H9 (cell line): ENCODE measurements at regions not wholly inside any gene's neighbourhood (a gene's known extent, or its start where the extent isn't known, plus 50 kb on each side); places are given as distances from the start of the nearest gene placed in this dataset.

Experiments
- DNase-seq: peaks from one replicate; pipeline ENCODE4 v3.0.0-alpha.2; 2017
- H2AFZ ChIP-seq: one replicate; pipeline ENCODE4 v1.6.1; 2013; ENCODE audit warnings: mild to moderate bottlenecking, low read length, control low read depth, moderate library complexity
- H2AK5ac ChIP-seq: 2 replicates; pipeline ENCODE4 v1.6.1; 2013; ENCODE audit warnings: low read length, control low read depth, mixed read lengths; ENCODE audit not compliant: insufficient read length
- H2BK120ac ChIP-seq: one replicate; pipeline ENCODE4 v1.6.1; 2013; ENCODE audit warnings: low read depth, mild to moderate bottlenecking, low read length, control low read depth, inconsistent platforms; ENCODE audit not compliant: poor library complexity, severe bottlenecking
- H2BK12ac ChIP-seq: 2 replicates; pipeline ENCODE4 v1.6.1; 2013; ENCODE audit warnings: low read length, control low read depth, mixed read lengths, low read depth; ENCODE audit not compliant: insufficient read length
- H2BK15ac ChIP-seq: 2 replicates; pipeline ENCODE4 v1.6.1; 2013; ENCODE audit warnings: low read depth, low read length, control low read depth
- H2BK20ac ChIP-seq: one replicate; pipeline ENCODE4 v1.6.1; 2013; ENCODE audit warnings: low read depth, mild to moderate bottlenecking, low read length, control low read depth, inconsistent platforms; ENCODE audit not compliant: poor library complexity, severe bottlenecking
- H2BK5ac ChIP-seq: 2 replicates; pipeline ENCODE4 v1.6.1; 2013; ENCODE audit warnings: low read length, control low read depth, mixed read lengths; ENCODE audit not compliant: insufficient read length
- H3K14ac ChIP-seq: 2 replicates; pipeline ENCODE4 v1.6.1; 2013; ENCODE audit warnings: low read length, control low read depth; ENCODE audit not compliant: insufficient read depth
- H3K18ac ChIP-seq: 2 replicates; pipeline ENCODE4 v1.6.1; 2013; ENCODE audit warnings: low read depth, mild to moderate bottlenecking, mixed read lengths, low read length, control low read depth; ENCODE audit not compliant: insufficient read length
- H3K23ac ChIP-seq: 2 replicates; pipeline ENCODE4 v1.6.1; 2013; ENCODE audit warnings: low read length, control low read depth, mixed read lengths, low read depth; ENCODE audit not compliant: insufficient read length
- H3K23me2 ChIP-seq: 2 replicates; pipeline ENCODE4 v1.6.1; 2013; ENCODE audit warnings: low read depth, mild to moderate bottlenecking, mixed read lengths, low read length, control low read depth; ENCODE audit not compliant: insufficient read length, poor library complexity, severe bottlenecking
- H3K27ac ChIP-seq: 2 replicates; pipeline ENCODE4 v1.5.1; 2013; ENCODE audit warnings: low read length, control low read depth, mixed read lengths, low read depth; ENCODE audit not compliant: insufficient read length
- H3K27me3 ChIP-seq: 2 replicates; pipeline ENCODE4 v1.6.1; 2013; ENCODE audit warnings: low read length, control low read depth, inconsistent platforms; ENCODE audit not compliant: insufficient read depth
- H3K4ac ChIP-seq: 2 replicates; pipeline ENCODE4 v1.6.1; 2013; ENCODE audit warnings: low read depth, mild to moderate bottlenecking, control low read depth, inconsistent platforms, low read length, moderate library complexity
- H3K4me1 ChIP-seq: 2 replicates; pipeline ENCODE4 v1.6.1; 2013; ENCODE audit warnings: low read length, control low read depth, inconsistent platforms; ENCODE audit not compliant: insufficient read depth
- H3K4me2 ChIP-seq: 2 replicates; pipeline ENCODE4 v1.6.1; 2013; ENCODE audit warnings: low read length, control low read depth, mixed read lengths; ENCODE audit not compliant: insufficient read length, insufficient read depth
- H3K56ac ChIP-seq: 2 replicates; pipeline ENCODE4 v1.6.1; 2013; ENCODE audit warnings: low read depth, mild to moderate bottlenecking, mixed read lengths, low read length, control low read depth; ENCODE audit not compliant: insufficient read length
- H3K79me1 ChIP-seq: 2 replicates; pipeline ENCODE4 v1.6.1; 2013; ENCODE audit warnings: low read depth, mild to moderate bottlenecking, moderate library complexity, low read length, control low read depth, inconsistent platforms; ENCODE audit not compliant: insufficient read depth, poor library complexity, severe bottlenecking
- H3K79me2 ChIP-seq: 2 replicates; pipeline ENCODE4 v1.6.1; 2013; ENCODE audit warnings: low read length, control low read depth, inconsistent platforms; ENCODE audit not compliant: insufficient read depth
- H3K9ac ChIP-seq: 2 replicates; pipeline ENCODE4 v1.6.1; 2013; ENCODE audit warnings: low read length, control low read depth, mixed read lengths; ENCODE audit not compliant: insufficient read length; ENCODE audit errors: extremely low read depth
- H3K9me3 ChIP-seq: one replicate; pipeline ENCODE4 v1.6.1; 2013; ENCODE audit warnings: low read depth, low read length, inconsistent platforms; ENCODE audit not compliant: control insufficient read depth
- H3T11ph ChIP-seq: one replicate; pipeline ENCODE4 v1.6.1; 2013; ENCODE audit warnings: mild to moderate bottlenecking, low read length, control low read depth, inconsistent platforms
- H4K20me1 ChIP-seq: one replicate; pipeline ENCODE4 v1.6.1; 2013; ENCODE audit not compliant: control insufficient read depth, insufficient read length, insufficient read depth
- H4K5ac ChIP-seq: 2 replicates; pipeline ENCODE4 v1.6.1; 2013; ENCODE audit warnings: low read depth, mild to moderate bottlenecking, mixed read lengths, low read length, control low read depth; ENCODE audit not compliant: insufficient read length
- H4K8ac ChIP-seq: replicated peaks from 2 replicates; pipeline ENCODE4 v1.6.1; 2013; ENCODE audit warnings: low read length, control low read depth, mixed read lengths, low read depth; ENCODE audit not compliant: insufficient read length
- H4K91ac ChIP-seq: 2 replicates; pipeline ENCODE4 v1.6.1; 2013; ENCODE audit warnings: low read depth, mild to moderate bottlenecking, moderate library complexity, mixed read lengths, low read length, control low read depth; ENCODE audit not compliant: insufficient read length
- H3K27ac Mint-ChIP-seq, 3 experiments: 2 replicates in 2 of 3; 3 replicates in 1 of 3; pipeline ENCODE4 v1.8.0; 2020 to 2021; ENCODE audit warnings: mixed read lengths in 3 of 3, mild to moderate bottlenecking in 1 of 3, moderate library complexity in 1 of 3
- H3K27me3 Mint-ChIP-seq: 2 replicates; pipeline ENCODE4 v1.8.0; 2021; ENCODE audit warnings: low read depth, mild to moderate bottlenecking, moderate library complexity, mixed read lengths
- H3K36me3 Mint-ChIP-seq, 3 experiments: 2 replicates in 2 of 3; 3 replicates in 1 of 3; pipeline ENCODE4 v1.8.0; 2020 to 2021; ENCODE audit warnings: low read depth in 3 of 3, mixed read lengths in 3 of 3; ENCODE audit not compliant: insufficient read depth in 1 of 3
- H3K4me1 Mint-ChIP-seq, 2 experiments: 2 replicates each; pipeline ENCODE4 v1.8.0; 2020; ENCODE audit warnings: mixed read lengths in 2 of 2
- H3K4me3 Mint-ChIP-seq, 2 experiments: 2 replicates in 1 of 2; 3 replicates in 1 of 2; pipeline ENCODE4 v1.8.0; 2020 to 2021; ENCODE audit warnings: mild to moderate bottlenecking in 2 of 2, mixed read lengths in 2 of 2, moderate library complexity in 1 of 2
- H3K9me3 Mint-ChIP-seq, 2 experiments: 2 replicates in 1 of 2; 3 replicates in 1 of 2; pipeline ENCODE4 v1.8.0; 2020; ENCODE audit warnings: mild to moderate bottlenecking in 2 of 2, mixed read lengths in 2 of 2, moderate library complexity in 1 of 2
- WGBS: extraction: QIAGEN DNeasy Blood & Tissue Kit; methylation state at CpG from one replicate; pipeline ENCODE4 v1.1.7; 2013; ENCODE audit warnings: missing lambda C conversion rate, low lambda C conversion rate, mixed read lengths; ENCODE audit not compliant: insufficient read length; ENCODE audit errors: extremely low coverage; 5-methylcytosine and 5-hydroxymethylcytosine counted together
- TF ChIP-seq, protein P1 (sequence below): fragments of 200-600 bp; sonication (generic); conservative IDR thresholded peaks from 3 replicates; pipeline ENCODE4 v1.8.0; 2021; ENCODE audit warnings: antibody characterized with exemption, mild to moderate bottlenecking

DNA sequence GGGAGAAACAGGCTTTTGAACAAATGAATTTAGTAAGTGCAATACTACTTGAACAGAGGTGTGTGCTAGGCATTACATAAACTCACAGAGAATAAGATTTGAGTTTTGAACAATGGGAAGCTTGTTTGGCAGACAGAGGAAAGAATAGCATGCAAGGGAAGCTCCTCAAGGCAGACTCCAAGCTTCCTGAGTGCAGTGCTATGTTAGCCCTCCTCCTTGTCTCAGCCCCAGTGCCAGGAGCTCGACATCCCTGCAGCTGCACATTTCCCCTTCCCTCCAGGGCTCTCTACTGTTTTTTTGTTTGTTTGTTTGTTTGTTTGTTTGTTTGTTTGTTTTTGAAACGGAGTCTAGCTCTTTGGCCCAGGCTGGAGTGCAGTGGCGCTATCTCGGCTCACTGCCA is 237.5 kb downstream of the IPMK start:
- Histone ChIP-seq H2BK15ac (no peak overlapping the region), H2BK120ac (no peak overlapping the region), H4K20me1 (no peaks in the 10 kb centered on the region), H3K14ac (no peak overlapping the region), H2BK5ac (no peak overlapping the region), H3K18ac (no peak overlapping the region), H4K91ac (no peak overlapping the region), H4K8ac (no peak overlapping the region), H3K23ac (no peak overlapping the region), H2AFZ (no peak overlapping the region), H3K4ac (no peak overlapping the region), H3K4me2 (no peak overlapping the region), H3K27me3 (no peaks in the 10 kb centered on the region), H3K56ac (no peak overlapping the region), H2BK12ac (no peak overlapping the region), H3K9ac (no peak overlapping the region), H3K79me1 (no peaks in the 10 kb centered on the region), H2BK20ac (no peak overlapping the region), H3K9me3 (peaks cover 16% of the 10 kb centered on the region), H3T11ph (no peak overlapping the region), H4K5ac (no peak overlapping the region), H3K4me1 (no peaks in the 10 kb centered on the region), H3K27ac (no peak overlapping the region), H3K23me2 (no peaks in the 10 kb centered on the region), H3K79me2 (no peaks in the 10 kb centered on the region), H2AK5ac (no peak overlapping the region)
- Mint-ChIP-seq H3K27me3 (peaks cover 2% of the 10 kb centered on the region), H3K36me3 (peaks cover 10 to 35% (median 15%) of the 10 kb centered on the region in 3 experiments), H3K4me3 (no peak overlapping the region), H3K27ac (no peak overlapping the region), H3K4me1 (no peaks in the 10 kb centered on the region), H3K9me3 (peaks cover 19 to 31% of the 10 kb centered on the region in 2 experiments)
- no CpG with 5 or more reads among the region's 4 CpGs for WGBS
- TF ChIP-seq, protein P1, sequence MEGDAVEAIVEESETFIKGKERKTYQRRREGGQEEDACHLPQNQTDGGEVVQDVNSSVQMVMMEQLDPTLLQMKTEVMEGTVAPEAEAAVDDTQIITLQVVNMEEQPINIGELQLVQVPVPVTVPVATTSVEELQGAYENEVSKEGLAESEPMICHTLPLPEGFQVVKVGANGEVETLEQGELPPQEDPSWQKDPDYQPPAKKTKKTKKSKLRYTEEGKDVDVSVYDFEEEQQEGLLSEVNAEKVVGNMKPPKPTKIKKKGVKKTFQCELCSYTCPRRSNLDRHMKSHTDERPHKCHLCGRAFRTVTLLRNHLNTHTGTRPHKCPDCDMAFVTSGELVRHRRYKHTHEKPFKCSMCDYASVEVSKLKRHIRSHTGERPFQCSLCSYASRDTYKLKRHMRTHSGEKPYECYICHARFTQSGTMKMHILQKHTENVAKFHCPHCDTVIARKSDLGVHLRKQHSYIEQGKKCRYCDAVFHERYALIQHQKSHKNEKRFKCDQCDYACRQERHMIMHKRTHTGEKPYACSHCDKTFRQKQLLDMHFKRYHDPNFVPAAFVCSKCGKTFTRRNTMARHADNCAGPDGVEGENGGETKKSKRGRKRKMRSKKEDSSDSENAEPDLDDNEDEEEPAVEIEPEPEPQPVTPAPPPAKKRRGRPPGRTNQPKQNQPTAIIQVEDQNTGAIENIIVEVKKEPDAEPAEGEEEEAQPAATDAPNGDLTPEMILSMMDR = no peak
- DNase-seq = no peak
